GM18520 (cell line): ENCODE measurements at regions not wholly inside any gene's neighbourhood (a gene's known extent, or its start where the extent isn't known, plus 50 kb on each side); places are given as distances from the start of the nearest gene placed in this dataset.

Source experiments
- ATAC-seq: cut with Tn5 transposase; IDR thresholded peaks from one replicate; pipeline ENCODE4 v1.9.1; 2021; ENCODE audit not compliant: unreplicated experiment

DNA sequence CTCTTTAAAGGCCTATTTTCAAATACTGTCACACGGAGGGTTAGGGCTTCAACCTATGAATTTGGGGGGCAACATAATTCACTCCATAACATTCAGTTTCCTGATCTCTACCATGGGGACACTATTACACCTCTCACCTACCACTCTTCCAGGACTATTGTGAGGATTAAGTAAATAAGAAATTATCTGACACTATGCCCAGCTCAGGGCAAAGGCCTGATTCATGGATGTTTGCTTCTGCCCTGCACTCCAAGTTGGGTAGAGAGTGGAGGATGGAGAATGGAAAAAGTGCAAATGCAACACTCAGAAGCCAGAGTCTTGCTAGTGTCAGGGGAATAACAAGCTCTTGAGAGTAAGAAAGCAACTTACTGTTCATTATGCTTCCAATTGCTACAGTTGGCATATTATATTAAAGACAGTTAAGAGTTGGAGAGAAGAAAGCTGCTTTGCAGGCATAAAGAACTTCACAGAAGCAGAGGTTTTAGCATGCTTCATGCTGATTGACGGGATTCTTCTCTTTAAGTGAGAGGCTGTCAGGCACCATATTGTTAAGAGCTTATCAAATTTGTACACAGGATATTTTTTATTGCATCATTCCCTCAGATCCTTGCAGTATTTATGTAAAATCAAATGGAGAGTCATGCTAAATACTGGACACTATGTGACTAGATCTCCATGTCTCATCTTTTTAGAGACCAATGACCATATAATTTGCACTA lies 375.3 kb downstream of the VPS13C start:
- no peak for ATAC-seq

DNA sequence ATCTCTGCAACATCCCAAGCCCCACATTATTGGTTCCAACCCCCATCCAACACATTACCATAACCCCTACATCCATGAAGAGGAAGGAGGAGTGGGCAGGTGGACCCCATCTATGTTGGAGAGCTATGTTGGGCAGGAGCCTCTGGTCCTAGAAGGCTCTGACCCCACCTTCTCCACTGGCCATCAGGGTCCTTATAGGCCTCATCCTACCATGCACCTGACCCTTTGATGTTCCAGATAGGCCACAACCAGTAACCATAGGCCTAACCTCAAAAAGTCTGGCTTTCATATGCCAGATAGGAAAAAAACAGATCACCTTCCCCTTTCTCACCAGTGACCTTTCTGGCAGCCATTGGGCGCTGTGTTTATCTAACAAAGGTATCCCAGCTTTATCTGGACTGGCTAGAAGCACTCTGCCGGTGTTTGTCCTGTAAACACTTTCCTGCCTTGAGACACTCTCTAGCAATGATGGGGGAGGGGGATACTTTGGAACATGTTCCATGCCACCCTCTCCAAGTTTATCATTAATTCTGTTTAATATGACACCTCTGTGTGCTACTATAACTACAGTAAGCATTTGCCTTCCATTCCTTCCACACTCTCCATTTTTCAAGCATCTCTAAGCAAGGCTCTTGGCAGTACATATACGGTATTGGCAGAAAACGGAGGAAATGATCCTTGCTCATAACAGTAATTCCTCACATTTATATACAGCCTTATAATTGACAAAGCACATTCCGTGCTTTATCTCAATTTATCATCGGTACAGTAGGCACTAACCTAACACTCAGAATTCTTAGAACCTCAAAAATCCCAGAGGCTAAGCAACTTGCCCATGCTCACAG lies 377.1 kb downstream of the VPS13C start:
- ATAC-seq, result no peak

DNA sequence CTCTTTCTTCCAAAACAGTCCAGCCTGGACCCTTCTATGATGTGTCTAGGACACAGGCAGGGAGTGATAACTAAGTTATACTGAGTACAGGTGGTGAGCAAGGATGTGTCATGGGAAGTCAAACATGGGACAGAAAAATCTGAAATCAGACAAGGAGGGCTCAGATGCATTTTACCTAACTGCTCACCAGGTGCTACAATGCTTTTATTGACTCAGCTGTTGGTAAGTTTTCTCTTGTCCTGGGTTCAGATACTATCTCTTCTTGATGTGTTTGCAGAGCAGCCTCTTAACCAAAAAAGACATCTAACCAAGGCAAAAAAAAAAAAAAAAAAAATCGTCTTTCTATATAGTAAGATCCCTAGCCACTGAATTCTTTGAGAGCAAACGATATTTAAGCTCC lies 378.6 kb downstream of the VPS13C start:
- ATAC-seq, result no peak

DNA sequence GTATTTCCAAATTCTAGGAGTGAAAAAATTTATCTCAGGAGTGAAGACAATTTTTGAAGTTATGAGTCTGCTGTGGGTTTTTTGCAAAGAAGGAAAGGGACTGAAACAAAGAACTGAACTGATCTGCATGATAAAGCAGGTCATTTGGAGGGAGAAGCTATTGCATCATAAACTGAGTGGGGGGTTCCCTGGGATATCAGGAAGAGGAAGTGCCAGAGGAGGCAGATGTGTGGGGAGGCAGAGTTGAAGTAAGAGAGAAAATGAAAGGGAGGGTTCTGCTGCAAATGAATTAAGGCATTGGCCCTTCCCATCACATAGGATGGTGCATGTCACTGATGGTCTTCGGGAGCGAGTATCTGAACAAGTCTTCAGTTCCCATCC lies 379.2 kb downstream of the VPS13C start:
- no peak for ATAC-seq

DNA sequence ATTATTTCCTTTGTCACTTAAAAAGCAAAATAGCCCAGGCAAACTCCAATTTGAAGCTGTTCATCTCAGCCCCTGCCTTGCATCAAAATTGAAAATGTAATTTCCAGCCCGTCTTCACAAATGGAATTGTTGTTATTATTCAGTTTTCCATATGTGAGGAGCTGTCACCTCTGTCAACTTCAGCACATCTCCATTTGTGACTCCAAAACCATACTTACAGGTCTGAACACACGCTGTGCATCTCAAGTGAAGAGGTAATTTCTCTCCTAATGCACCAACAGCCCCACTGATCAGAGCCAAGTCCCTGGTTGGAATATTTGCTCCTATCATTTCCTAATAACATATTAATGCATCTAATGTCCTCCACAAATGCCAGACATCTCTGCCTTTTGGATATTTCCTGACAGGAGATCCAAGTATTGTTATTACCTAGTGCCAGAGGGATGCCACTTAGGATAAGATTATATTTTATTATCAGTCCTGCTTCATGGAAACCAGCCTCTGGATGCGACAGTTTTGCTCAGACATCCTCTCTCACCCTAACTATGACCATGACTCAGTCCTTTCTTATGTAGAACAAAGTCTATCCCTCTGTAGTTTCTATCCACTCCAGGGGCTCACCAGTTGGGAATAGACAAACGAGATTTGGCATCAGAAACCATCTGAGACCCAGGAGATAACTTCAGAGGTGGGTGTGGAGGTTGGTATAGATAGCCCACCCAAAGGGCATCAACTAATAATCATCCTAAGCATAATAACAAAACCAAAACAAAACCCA lies 379.8 kb downstream of the VPS13C start:
- no peak for ATAC-seq

DNA sequence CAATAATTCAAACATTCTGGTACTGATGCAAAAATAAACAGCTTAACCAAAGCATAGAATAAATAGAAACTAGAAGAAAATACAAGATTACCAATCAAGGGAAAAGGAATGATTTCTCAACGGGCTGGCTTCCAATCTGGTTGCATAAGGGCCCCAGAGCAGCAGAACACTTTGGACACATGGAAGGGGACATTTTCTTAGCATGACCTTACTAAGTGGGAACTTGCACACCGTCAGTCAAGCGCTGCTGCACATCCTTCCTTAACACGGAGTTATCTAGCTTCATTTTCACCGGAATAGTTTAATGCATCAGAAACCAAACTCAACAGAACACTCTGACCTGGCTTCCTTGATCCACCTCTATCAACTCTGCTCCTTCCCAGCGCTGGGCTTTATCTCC lies 388.5 kb downstream of the VPS13C start:
- ATAC-seq, result no peak

DNA sequence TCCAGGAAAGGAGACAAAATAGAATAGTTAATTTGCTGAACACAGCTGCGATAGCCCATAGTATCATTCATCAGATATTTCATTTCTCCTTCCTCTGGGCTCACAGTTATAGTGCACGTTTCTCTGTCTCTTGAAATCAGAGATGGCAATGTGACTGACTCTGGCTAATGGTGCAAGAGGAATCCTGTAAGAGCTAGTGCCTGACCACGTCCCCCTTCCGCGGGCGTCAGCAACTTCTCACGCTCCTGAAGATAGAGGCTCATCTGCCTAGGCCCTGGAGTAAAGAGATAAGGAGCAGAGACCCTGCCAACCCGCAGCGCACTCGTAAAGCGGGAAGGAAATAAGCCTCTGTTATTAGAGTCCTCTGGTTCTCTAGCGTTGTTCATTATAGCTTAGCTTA lies 391.8 kb downstream of the VPS13C start:
- no peak for ATAC-seq

DNA sequence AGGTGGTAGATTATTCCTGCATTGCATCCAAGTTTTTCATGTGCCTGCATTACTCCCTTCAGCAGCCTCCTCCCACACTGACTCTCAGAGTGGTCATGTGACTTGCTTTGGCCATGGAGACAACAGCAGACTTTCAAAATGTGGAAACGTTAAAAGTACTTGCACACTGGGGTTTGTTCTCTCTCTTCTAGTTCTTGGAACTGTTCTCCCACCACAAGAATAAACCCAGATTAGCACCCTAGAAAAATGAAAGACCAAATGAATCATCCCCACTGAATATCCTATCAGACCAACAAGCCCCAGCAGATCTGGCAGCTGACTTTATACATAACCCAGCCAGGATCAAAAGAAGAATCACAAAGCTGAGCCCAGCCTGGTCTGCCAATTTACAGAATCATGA lies 398.5 kb downstream of the VPS13C start:
- ATAC-seq, result no peak

DNA sequence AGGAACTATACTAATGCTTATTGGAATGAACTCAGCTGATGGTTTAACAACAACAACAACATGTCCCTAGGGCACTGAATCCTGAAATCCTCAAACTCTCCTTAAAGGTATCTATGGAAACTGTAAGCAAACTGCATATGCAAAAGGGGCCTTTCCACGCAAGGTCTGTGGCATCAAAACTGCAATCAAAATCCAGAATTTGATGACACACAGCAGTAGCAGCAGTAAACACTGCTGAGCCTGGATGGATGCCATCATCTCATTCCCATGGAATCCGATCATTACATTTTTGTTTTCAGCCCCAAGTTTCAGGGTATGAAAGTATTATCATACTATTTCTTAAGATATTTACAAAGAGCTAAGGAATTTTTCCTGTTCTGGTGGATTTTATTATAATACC lies 399.7 kb downstream of the VPS13C start:
- ATAC-seq, result no peak

DNA sequence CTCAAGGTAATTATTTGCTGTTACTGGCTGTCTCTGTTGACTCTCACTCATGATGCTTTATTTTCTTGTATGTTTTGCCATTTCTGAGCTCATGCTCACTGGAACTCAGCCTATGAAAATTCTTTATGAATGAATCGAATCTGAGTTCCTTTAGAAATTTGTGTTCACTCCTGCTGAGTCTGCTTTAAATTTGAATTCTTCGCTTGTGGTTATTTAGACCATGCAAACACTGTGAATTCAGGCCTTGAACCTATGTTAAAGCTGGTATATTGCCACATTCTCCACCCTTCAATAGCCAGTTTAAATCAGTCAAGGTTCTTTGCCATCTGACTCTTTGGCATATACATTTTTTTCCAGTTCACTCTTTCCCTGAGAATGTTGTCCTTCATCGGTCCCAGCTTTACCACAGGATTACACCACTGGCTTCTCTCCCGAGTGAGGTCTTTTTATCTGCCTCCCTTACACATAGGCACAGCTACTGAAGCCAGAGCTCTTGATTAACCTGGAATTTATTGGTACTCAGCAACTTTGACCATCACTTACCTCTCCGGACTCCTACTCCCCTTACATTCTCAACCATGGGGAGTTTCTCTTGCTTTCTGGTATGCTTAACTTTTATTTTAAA lies 400.6 kb downstream of the VPS13C start:
- ATAC-seq, result no peak

DNA sequence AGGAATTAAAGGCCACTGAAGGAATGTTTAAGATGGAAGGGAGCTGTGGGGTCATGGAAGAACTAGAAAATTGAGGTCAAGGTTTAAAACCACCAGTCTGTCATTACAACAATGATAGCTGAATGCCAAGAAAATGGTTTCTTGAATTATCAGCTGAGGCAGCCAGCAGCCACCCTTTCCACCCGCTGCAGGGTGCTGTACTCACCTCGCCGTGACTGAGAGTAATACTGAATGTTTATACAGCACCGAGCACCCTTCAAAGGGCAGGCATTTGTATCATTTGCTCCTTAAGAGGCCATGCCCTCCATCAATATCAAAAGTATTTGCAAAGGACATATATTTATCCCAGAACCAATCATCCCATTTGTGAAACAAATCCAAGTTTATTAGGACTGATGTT lies 402.8 kb downstream of the VPS13C start:
- ATAC-seq, result no peak

DNA sequence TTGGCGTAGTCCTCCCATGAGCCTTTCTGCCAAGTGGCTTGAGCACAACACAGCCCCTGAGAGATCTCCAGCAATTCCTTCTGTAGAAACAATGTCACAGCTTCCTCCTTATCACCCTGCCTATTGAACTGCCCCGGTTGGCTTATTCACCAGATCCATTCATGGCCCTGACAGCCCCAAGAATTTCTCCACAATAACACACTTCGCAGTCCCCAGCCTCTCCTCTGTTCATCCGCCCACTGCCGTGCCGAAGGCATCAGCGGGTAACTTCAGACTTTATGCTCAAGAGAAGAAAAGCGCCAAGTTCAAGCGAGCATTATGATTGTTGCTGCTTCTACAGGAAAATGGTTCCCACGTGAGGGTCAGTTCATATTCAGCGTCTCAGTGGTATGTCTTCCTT lies 403.9 kb downstream of the VPS13C start:
- ATAC-seq, result no peak

DNA sequence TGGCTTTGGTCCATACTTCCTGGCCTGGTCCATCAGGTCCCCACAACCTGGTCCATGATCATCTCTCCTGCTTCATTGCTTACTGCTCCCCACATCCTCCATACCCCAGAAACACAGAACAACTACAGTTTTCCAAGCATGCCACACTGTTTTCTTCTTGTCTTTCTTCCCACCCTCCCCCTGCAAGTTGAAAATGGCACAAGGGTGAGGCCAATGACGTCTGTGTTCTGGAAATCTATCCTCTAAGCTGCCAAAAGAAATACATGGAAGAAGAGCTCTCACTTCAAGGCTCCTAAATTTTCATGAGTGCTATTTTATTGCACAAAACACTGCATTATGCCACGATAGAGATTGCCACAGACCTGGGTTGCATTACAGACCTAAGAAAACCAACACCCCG lies 404.4 kb downstream of the VPS13C start:
- ATAC-seq, result no peak

DNA sequence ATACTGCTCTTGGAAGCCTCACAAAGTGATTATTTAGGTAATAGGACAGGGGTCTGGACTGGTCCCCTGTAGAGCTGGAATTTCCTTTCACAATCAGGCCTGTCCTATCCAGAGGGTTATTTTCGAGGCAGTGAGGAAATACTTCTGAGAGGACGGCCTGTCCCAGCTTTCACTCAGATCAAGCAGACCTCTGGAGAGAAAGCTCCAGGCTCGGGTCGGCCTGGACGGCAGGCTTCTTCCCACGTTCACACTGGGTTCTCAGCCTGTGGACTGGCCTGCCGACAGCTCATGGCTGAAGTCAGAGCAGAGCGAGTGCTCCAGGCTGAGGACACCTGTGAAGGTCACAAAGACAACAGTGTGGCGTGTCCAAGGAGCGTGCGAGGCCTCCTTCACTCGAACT lies 405.3 kb downstream of the VPS13C start:
- ATAC-seq, result no peak

DNA sequence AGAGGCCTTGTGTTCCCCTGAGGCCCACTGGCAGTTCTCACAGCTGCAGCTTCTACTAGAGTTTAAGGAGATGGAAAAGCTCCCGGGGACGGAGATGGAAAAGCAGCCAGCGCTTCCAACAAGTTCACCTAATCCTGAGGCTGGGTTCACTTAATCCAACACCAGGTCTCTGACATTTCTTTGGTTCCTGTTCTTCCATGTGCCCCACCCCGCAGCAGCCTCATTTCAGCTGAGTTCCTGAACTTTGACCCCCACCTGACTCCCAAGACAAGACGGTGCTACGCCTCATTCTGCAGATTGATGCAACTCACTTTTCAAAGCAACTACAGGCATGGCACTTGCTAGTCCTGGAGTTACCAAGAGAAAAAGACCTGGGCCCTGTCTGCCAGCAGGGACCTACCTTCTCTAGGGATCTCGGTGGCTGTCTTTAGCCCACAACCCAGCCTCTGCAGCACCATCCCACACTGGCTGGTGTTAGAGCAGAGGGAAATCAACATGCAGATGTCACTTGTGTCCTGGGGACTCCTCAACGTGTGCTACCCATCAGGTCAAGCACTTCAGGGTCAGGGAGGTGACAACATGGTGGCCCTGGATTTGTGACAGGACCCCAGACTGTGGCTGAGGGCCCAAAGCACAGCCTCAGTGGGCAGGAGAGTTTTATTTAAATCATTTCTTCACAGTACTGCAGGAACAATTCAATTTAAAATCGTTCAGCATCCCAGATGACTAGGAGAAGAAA lies 406.1 kb downstream of the VPS13C start:
- no peak for ATAC-seq

DNA sequence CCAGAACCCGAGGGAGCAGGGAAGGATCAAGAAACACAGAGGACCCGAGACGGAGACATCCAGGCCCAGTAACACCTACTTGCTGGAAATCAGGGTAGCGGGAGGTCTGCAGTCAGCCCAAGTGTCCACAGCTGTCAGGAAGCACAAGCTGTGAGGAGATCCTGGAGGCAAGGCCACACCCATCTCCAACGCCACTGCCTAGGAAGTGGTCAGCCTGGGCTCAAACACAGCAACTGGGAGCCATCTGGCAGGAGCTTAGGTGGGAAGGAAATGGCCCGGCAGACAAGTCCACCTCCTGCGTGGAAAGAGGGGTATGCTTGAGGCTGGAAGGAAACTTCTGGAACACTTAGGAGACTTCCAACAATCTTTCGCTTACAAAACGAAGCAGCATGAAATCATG lies 407.1 kb downstream of the VPS13C start:
- ATAC-seq, result no peak

DNA sequence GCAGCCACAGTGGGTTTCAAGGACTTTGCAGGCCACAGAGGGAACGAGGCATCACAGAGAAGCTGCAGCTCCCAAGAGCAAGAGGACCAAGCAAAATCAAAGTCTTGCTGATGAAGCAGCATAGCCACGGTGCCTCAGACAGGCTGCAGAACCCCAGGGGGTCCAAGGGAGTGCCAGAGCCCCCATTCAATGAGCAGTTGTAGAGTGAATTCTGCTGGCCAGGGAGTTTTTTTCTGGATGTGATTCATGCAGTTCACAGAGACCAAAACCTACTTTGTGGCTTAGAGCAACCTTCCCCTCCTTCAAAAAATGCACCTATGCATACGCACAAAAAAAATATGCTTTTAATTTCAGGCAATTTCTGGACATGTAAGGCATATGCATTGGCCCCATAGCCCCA lies 409.0 kb downstream of the VPS13C start:
- no peak for ATAC-seq

DNA sequence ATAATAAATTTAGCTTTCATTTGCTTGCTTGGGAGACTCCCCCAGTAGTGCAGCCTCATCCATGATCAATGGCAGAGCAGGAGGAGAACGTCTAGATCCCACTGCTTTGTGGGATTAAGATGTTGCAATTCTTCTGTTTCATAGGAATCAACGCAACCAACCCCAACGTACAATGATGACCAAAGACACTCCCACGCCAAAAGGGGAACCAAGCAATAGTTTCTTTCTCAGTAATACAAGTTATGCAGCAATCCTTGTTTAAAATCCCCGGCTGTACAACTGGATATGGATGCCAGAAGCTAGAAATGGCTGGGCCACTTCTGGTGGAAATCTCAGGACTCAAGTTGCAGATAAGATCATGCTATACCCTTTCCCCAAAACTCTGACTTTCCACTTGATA lies 411.2 kb downstream of the VPS13C start:
- ATAC-seq, result no peak

DNA sequence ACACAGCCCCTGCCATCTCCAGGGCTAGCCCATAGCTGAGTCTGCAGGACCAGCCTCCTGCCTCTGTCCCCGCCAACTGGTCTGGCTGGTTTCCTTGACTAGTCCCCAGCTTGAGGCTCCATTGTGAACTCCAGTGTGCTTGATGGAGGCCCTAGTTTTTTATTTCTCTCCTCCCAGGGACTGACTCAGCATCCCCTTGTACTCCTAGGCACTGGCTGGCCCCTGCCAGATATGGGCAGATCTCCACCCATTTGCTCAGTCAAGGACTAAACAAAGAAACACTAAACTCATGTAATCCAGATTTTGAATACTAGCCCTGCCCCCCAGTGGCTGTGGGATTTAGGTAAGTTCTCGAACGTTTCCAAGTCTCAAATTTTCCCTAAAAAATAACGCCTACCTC lies 415.4 kb upstream of the RORA start:
- ATAC-seq, result no peak

DNA sequence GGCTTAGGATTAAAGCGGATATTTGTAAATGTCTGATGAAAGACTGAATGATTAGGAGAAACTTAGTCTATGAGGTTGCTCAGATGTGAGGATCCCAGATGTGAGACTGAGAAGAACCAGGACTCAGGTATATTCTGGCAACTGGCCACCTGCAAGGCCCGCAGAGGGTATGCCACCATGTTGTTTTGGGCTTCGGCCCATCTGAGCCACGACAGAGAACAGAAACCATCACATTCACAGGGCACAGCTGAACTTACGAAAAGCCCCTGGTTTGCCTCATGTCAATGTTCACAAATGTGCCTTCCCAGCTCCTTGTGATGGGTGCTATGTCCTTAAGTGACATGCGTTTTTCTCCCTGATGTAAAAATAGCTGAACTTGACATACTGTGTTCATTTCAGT lies 412.5 kb upstream of the RORA start:
- ATAC-seq, result no peak

DNA sequence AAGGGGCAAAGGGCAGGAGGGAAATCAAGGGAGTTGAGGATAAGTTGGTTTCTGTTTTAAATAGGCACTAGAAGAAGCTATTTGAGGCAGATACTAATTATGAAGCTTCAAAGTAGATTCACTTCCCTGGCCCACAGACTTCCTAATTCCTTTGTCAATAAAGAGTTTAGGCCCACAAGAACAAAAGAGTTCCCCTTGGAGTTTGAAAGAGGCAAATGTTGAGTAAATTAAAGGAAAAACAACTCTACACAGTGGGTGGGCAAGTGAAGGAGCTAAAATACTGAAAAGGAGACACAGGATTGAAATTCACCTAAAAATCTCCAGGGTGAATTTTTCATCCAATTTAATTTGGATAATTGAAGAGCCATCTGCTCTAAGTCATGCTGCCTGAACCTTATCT lies 411.7 kb upstream of the RORA start:
- no peak for ATAC-seq
